ENCODE measurements at regions not wholly inside any gene's neighbourhood (a gene's known extent, or its start where the extent isn't known, plus 50 kb on each side); places are given as distances from the start of the nearest gene placed in this dataset.

DNA sequence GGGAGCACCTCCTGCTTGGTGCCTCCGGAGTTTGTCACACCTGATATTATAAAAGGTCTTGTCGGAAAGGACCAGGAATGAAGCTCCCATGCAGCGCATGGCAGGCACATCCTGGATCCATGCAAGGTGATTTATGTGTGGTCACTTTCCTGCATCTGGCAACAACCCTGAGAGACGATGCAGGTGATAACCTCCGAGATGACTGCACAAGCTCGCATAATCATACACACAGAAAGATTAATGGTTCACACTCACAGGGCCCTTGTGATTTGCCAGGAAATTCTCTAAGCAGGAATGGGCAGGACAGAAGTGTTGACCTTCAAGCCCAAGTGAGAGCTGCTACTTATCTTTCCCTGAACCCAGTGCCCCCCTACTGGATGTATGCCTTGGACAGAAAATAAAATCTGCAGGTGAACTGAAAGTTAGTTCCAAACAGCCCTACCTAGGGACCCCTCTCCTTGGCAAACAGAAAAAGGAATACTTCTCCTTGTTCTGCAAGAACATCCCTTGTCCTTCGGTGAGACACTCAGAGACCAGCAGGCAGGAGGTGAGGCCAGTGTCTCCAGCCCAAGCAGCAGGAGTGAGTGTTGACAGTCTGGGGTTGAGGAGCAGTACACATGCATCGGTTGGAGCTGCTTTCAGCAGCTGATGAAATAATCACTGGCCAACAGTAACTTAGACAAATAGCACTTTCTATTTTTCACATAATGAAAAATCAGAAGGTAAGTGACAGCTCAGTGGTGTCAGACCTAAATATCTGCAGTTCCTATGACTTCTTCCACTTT is 619.4 kb upstream of the B3GAT1 start:
- H3K27me3 ChIP-seq, result no peaks in the 10 kb centered on the region
- DNase-seq, result no peak
- intact Hi-C loops (cut with DNase I; ENCODE audit: low total_unique reads), result no loop called here

DNA sequence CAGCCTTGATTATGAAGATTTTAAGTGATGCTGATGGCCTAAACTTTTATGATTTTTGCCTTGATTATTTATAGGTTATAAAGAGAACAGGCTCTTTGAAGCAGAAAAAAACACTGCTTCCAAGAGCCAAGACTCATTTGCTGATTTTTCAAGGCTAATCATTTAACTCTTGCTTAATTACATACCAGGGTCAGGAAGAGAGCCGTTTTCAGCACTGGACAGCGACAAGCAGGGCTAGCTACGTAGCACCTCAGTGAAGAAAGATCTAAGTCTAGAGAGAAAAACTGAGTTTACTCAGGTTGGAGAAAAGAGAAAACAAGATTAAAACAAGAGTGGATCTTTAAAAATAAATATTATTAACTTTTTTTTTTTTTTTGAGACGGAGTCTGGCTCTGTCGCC is 615.4 kb upstream of the B3GAT1 start:
- intact Hi-C loops (cut with DNase I; ENCODE audit: low total_unique reads), result no loop called here
- no peaks in the 10 kb centered on the region for H3K4me1 ChIP-seq
- H3K27me3 ChIP-seq, result no peaks in the 10 kb centered on the region
- H3K9me3 ChIP-seq, result no peaks in the 10 kb centered on the region
- H3K27ac ChIP-seq, result no peak overlapping the region
- DNase-seq, result no peak
- no peak overlapping the region for H3K4me3 ChIP-seq
- TF ChIP-seq, protein P1, sequence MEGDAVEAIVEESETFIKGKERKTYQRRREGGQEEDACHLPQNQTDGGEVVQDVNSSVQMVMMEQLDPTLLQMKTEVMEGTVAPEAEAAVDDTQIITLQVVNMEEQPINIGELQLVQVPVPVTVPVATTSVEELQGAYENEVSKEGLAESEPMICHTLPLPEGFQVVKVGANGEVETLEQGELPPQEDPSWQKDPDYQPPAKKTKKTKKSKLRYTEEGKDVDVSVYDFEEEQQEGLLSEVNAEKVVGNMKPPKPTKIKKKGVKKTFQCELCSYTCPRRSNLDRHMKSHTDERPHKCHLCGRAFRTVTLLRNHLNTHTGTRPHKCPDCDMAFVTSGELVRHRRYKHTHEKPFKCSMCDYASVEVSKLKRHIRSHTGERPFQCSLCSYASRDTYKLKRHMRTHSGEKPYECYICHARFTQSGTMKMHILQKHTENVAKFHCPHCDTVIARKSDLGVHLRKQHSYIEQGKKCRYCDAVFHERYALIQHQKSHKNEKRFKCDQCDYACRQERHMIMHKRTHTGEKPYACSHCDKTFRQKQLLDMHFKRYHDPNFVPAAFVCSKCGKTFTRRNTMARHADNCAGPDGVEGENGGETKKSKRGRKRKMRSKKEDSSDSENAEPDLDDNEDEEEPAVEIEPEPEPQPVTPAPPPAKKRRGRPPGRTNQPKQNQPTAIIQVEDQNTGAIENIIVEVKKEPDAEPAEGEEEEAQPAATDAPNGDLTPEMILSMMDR (IDR thresholded peaks at IDR 0.05), result no peak
- TF ChIP-seq POLR2A (IDR thresholded peaks at IDR 0.05), result no peak
- no peaks in the 10 kb centered on the region for H3K36me3 ChIP-seq

More for the DNA sequence above, 619.4 kb upstream of the B3GAT1 start:
- no peaks in the 10 kb centered on the region for H3K36me3 ChIP-seq
- no peak overlapping the region for H3K27ac ChIP-seq
- TF ChIP-seq, protein P1 (IDR thresholded peaks at IDR 0.05), result no peak
- no peak for TF ChIP-seq POLR2A (IDR thresholded peaks at IDR 0.05)
- no peaks in the 10 kb centered on the region for H3K4me1 ChIP-seq
- H3K4me3 ChIP-seq, result no peak overlapping the region
- no peaks in the 10 kb centered on the region for H3K9me3 ChIP-seq

DNA sequence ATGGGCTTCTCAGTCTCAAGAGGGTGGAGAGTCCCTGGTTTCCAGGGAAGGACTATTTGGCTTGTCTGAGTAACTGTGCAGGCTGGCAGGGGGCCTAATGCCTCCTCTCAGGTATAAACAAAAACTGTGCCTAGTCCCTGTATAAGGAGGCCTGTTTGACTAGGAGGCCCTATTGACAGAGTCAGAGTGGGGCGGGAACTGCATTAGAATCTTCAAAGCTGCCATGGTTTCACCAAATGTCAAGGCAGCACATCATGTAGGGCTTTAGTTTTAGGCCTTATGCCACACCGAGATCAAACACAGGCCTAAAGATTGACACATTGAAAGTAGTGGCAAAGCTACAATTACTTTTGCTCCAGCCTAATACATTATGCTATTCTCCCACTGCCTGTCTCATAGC is 611.5 kb upstream of the B3GAT1 start:
- intact Hi-C loops (cut with DNase I; ENCODE audit: low total_unique reads), result no loop called here
- no peak overlapping the region for H3K4me3 ChIP-seq
- H3K27me3 ChIP-seq, result no peaks in the 10 kb centered on the region
- no peaks in the 10 kb centered on the region for H3K9me3 ChIP-seq
- no peaks in the 10 kb centered on the region for H3K36me3 ChIP-seq
- H3K4me1 ChIP-seq, result no peaks in the 10 kb centered on the region
- no peak for TF ChIP-seq POLR2A (IDR thresholded peaks at IDR 0.05)
- TF ChIP-seq, protein P1 (IDR thresholded peaks at IDR 0.05), result no peak
- H3K27ac ChIP-seq, result no peak overlapping the region
- DNase-seq, result no peak

DNA sequence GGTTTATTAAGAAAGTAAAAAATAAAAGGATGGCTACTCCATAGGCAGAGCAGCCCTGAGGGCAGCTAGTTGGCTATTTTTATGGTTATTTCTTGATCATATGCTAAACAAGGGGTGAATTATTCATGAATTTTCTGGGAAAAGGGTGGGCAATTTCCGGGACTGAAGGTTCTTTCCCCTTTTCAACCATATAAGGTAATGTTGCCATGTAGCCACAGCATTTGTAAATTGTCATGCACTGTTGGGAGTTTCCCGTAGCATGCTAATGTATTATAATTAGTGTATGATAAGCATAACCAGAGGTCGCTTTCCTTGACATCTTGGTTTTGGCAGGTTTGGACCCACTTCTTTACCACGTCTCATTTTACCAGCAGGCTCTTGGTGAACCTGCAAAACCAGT is 610.4 kb upstream of the B3GAT1 start:
- intact Hi-C loops (cut with DNase I; ENCODE audit: low total_unique reads), result no loop called here
- H3K27ac ChIP-seq, result no peak overlapping the region
- no peaks in the 10 kb centered on the region for H3K27me3 ChIP-seq
- no peak for DNase-seq
- no peaks in the 10 kb centered on the region for H3K9me3 ChIP-seq
- H3K4me1 ChIP-seq, result no peaks in the 10 kb centered on the region
- TF ChIP-seq POLR2A (IDR thresholded peaks at IDR 0.05), result no peak
- TF ChIP-seq, protein P1 (IDR thresholded peaks at IDR 0.05), result no peak
- H3K4me3 ChIP-seq, result no peak overlapping the region
- H3K36me3 ChIP-seq, result no peaks in the 10 kb centered on the region

DNA sequence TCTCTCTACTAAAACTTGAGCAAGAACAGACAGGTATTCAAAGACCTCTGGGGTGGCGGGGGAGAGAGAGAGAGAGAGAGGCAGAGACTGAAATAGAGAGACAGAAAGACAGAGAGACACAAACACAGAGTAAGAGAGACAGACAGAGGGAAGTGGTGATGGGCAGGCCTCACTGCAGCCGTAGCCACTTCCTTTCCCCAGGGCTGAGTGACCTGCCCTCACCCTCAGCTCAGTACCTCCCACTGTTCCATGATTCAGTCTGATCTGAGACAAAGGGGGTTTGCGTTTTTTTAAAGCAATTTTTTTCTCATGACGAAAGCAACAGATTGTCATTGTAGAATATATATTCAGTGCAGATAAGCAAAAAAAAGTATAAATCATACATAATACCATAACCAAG is 607.9 kb upstream of the B3GAT1 start:
- Histone ChIP-seq H3K36me3 (no peaks in the 10 kb centered on the region), H3K9me3 (no peaks in the 10 kb centered on the region), H3K27ac (no peak overlapping the region), H3K27me3 (no peaks in the 10 kb centered on the region), H3K4me1 (no peaks in the 10 kb centered on the region), H3K4me3 (no peak overlapping the region)
- no peak for DNase-seq
- intact Hi-C loops (cut with DNase I; ENCODE audit: low total_unique reads), result no loop called here
- no peak for TF ChIP-seq POLR2A (IDR thresholded peaks at IDR 0.05)
- TF ChIP-seq, protein P1 (IDR thresholded peaks at IDR 0.05), result no peak

All from uterus (tissue), 3 donors.